ENCODE measurements at regions not wholly inside any gene's neighbourhood (a gene's known extent, or its start where the extent isn't known, plus 50 kb on each side); places are given as distances from the start of the nearest gene placed in this dataset.

DNA sequence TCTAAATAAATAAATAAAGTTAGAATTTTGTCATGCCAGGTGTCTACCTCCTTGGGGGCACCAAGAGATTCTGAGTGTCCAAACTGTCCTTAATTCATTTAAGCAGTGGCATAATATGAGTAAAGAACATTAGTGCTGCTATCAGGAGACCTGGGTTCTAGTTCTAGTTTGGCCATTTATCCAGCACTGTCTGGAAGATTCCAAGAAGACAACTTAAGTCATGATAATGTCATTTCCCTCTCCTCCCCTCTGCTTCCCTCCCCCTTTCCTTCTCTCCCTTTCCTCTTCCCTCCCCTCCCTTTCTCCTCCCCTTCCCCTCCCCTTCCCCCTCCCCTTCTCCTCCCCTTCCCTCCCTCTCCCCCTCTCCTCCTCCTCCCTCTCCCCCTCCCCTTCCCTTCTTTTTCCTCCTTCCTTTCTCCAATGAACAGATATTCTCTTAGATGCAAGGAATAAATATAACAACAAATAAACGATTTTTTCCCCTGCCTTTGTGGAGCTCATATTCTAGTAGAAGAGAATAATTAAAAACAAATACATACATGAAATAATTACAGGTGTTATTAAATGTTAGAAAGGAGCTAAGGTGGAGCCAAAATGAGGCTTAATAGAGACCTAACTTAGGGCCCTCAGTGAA lies 90.8 kb downstream of the NMUR2 start:
- H3K4me2 ChIP-seq (ENCODE audit: low read length), result no peak overlapping the region
- H4K12ac ChIP-seq (ENCODE audit: low read depth, low read length), result no peak overlapping the region
- no peaks in the 10 kb centered on the region for H3K36me3 ChIP-seq (ENCODE audit: control insufficient read depth in 1 of 2, insufficient read depth in 2 of 2, low read length in 2 of 2)
- no peak overlapping the region for H2BK120ac ChIP-seq (ENCODE audit: insufficient read depth, low read length, poor library complexity)
- no peak overlapping the region for H2AFZ ChIP-seq (ENCODE audit: insufficient read depth, low read length, poor library complexity)
- no peak overlapping the region for H4K91ac ChIP-seq (ENCODE audit: low read depth, low read length)
- H3K27ac ChIP-seq (ENCODE audit: low read depth, low read length), result no peak overlapping the region
- H3K79me1 ChIP-seq (ENCODE audit: low read length), result no peaks in the 10 kb centered on the region
- H4K8ac ChIP-seq (ENCODE audit: low read depth, low read length), result no peak overlapping the region
- WGBS (ENCODE audit: extremely low coverage, insufficient coverage, insufficient read length), result no CpG with 5 or more reads among the region's 1 CpG
- H3K23ac ChIP-seq (ENCODE audit: low read length), result no peak overlapping the region
- H3K27me3 ChIP-seq (ENCODE audit: insufficient read depth, low read length), result no peaks in the 10 kb centered on the region
- no peak overlapping the region for H3K18ac ChIP-seq (ENCODE audit: low read length)
- DNase-seq, result no peak
- H2BK5ac ChIP-seq (ENCODE audit: low read depth, low read length, poor library complexity), result no peak overlapping the region
- no peaks in the 10 kb centered on the region for H3K79me2 ChIP-seq (ENCODE audit: control insufficient read depth, insufficient read depth, low read length, poor library complexity)
- no peaks in the 10 kb centered on the region for H3K9me3 ChIP-seq (ENCODE audit: insufficient read depth, low read depth, low read length)
- H3K14ac ChIP-seq (ENCODE audit: low read length), result no peak overlapping the region
- H2AK5ac ChIP-seq (ENCODE audit: low read length), result no peak overlapping the region
- H3K4me1 ChIP-seq (ENCODE audit: control insufficient read depth in 1 of 2, insufficient read depth in 2 of 2, low read length in 2 of 2), result no peaks in the 10 kb centered on the region
- H2BK12ac ChIP-seq (ENCODE audit: low read length), result no peak overlapping the region
- H3K4me3 ChIP-seq (ENCODE audit: low read depth, low read length), result no peak overlapping the region
- H3K4ac ChIP-seq (ENCODE audit: low read depth, low read length), result no peak overlapping the region
- H3K9ac ChIP-seq (ENCODE audit: low read length), result no peak overlapping the region

DNA sequence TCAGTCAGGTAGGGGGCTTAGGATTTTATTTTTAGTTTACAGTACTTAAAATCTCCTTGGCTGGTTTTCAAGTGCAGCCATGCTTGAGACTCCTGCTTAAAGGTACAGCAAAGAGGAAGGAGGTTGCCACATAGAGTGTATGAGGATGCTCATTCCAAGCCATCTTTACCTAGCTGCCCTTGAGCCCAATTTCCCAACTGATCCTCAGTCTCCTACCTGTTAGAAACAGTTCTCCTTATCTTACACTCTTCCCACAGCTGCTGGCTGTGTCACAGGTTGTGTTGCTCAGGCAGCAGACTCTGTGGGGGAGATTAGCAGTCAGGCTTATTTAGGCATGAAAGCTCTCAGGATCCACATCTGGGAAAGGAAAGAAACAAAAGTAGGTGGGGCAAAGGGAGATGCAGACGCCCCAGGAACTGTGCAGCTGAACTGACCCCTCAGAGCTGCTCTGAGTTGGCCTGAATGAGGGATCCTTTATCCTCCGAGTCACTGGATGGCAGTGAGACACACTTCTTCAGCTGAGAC lies 95.1 kb downstream of the NMUR2 start:
- H3K23ac ChIP-seq (ENCODE audit: low read length), result no peak overlapping the region
- WGBS (ENCODE audit: extremely low coverage, insufficient coverage, insufficient read length), result no CpG with 5 or more reads among the region's 2 CpGs
- DNase-seq, result peak; percentile 72 to 80

DNA sequence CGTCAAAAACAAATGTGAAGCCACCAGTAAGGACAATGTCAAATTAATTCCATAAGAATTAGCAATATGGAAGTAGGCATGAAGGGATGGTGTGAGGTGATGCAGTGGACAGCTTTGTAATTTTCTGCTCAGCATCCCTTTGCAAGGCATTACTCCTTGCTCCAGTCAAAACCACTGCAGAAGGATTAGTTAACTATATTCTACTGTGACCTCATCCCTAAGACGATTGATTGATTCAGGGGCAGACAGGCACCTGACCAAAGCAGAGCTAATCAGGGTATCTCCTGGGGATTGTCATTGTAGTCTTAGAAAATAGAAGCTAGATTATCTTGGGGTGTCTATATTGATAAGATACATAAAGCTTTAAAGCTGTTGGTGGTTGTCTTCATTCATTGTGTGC lies 98.7 kb downstream of the NMUR2 start:
- Histone ChIP-seq H3K9me3 (ENCODE audit: insufficient read depth, low read depth, low read length) (no peaks in the 10 kb centered on the region), H2BK12ac (ENCODE audit: low read length) (no peak overlapping the region), H3K36me3 (ENCODE audit: control insufficient read depth in 1 of 2, insufficient read depth in 2 of 2, low read length in 2 of 2) (no peaks in the 10 kb centered on the region), H3K4me3 (ENCODE audit: low read depth, low read length) (no peak overlapping the region), H3K4me2 (ENCODE audit: low read length) (no peak overlapping the region), H2BK120ac (ENCODE audit: insufficient read depth, low read length, poor library complexity) (no peak overlapping the region), H2AK5ac (ENCODE audit: low read length) (no peak overlapping the region), H2AFZ (ENCODE audit: insufficient read depth, low read length, poor library complexity) (no peak overlapping the region), H4K91ac (ENCODE audit: low read depth, low read length) (no peak overlapping the region), H4K8ac (ENCODE audit: low read depth, low read length) (no peak overlapping the region), H3K9ac (ENCODE audit: low read length) (no peak overlapping the region), H3K18ac (ENCODE audit: low read length) (no peak overlapping the region), H3K79me2 (ENCODE audit: control insufficient read depth, insufficient read depth, low read length, poor library complexity) (no peaks in the 10 kb centered on the region), H3K23ac (ENCODE audit: low read length) (no peak overlapping the region), H3K79me1 (ENCODE audit: low read length) (no peaks in the 10 kb centered on the region), H2BK5ac (ENCODE audit: low read depth, low read length, poor library complexity) (no peak overlapping the region), H3K4me1 (ENCODE audit: control insufficient read depth in 1 of 2, insufficient read depth in 2 of 2, low read length in 2 of 2) (no peaks in the 10 kb centered on the region), H3K27ac (ENCODE audit: low read depth, low read length) (no peak overlapping the region), H3K27me3 (ENCODE audit: insufficient read depth, low read length) (no peaks in the 10 kb centered on the region), H4K12ac (ENCODE audit: low read depth, low read length) (no peak overlapping the region), H3K4ac (ENCODE audit: low read depth, low read length) (no peak overlapping the region), H3K14ac (ENCODE audit: low read length) (no peak overlapping the region)
- DNase-seq, result no peak
- WGBS (ENCODE audit: extremely low coverage, insufficient coverage, insufficient read length), result no CpG with 5 or more reads among the region's 2 CpGs

More for the DNA sequence above, 95.1 kb downstream of the NMUR2 start:
- Histone ChIP-seq H3K4me2 (ENCODE audit: low read length) (no peak overlapping the region), H3K27ac (ENCODE audit: low read depth, low read length) (no peak overlapping the region), H4K8ac (ENCODE audit: low read depth, low read length) (no peak overlapping the region), H4K91ac (ENCODE audit: low read depth, low read length) (no peak overlapping the region), H3K4ac (ENCODE audit: low read depth, low read length) (no peak overlapping the region), H3K27me3 (ENCODE audit: insufficient read depth, low read length) (no peaks in the 10 kb centered on the region), H2AK5ac (ENCODE audit: low read length) (no peak overlapping the region), H3K9ac (ENCODE audit: low read length) (no peak overlapping the region), H3K4me1 (ENCODE audit: control insufficient read depth in 1 of 2, insufficient read depth in 2 of 2, low read length in 2 of 2) (no peaks in the 10 kb centered on the region), H3K18ac (ENCODE audit: low read length) (no peak overlapping the region), H2BK5ac (ENCODE audit: low read depth, low read length, poor library complexity) (no peak overlapping the region), H2BK12ac (ENCODE audit: low read length) (no peak overlapping the region), H3K14ac (ENCODE audit: low read length) (no peak overlapping the region), H3K36me3 (ENCODE audit: control insufficient read depth in 1 of 2, insufficient read depth in 2 of 2, low read length in 2 of 2) (no peaks in the 10 kb centered on the region), H2AFZ (ENCODE audit: insufficient read depth, low read length, poor library complexity) (no peak overlapping the region), H2BK120ac (ENCODE audit: insufficient read depth, low read length, poor library complexity) (no peak overlapping the region), H4K12ac (ENCODE audit: low read depth, low read length) (no peak overlapping the region), H3K4me3 (ENCODE audit: low read depth, low read length) (no peak overlapping the region), H3K79me1 (ENCODE audit: low read length) (no peaks in the 10 kb centered on the region), H3K79me2 (ENCODE audit: control insufficient read depth, insufficient read depth, low read length, poor library complexity) (no peaks in the 10 kb centered on the region), H3K9me3 (ENCODE audit: insufficient read depth, low read depth, low read length) (no peaks in the 10 kb centered on the region)

- no peaks in the 10 kb centered on the region for H3K36me3 ChIP-seq (ENCODE audit: control insufficient read depth in 1 of 2, insufficient read depth in 2 of 2, low read length in 2 of 2)
- no peaks in the 10 kb centered on the region for H3K9me3 ChIP-seq (ENCODE audit: insufficient read depth, low read depth, low read length)
- WGBS (ENCODE audit: extremely low coverage, insufficient coverage, insufficient read length), result no CpG with 5 or more reads among the region's 3 CpGs
- H3K4me2 ChIP-seq (ENCODE audit: low read length), result no peak overlapping the region
- H3K27ac ChIP-seq (ENCODE audit: low read depth, low read length), result no peak overlapping the region
- no peak overlapping the region for H2AFZ ChIP-seq (ENCODE audit: insufficient read depth, low read length, poor library complexity)
- H3K4me1 ChIP-seq (ENCODE audit: control insufficient read depth in 1 of 2, insufficient read depth in 2 of 2, low read length in 2 of 2), result no peaks in the 10 kb centered on the region
- no peak overlapping the region for H2BK120ac ChIP-seq (ENCODE audit: insufficient read depth, low read length, poor library complexity)
- no peaks in the 10 kb centered on the region for H3K27me3 ChIP-seq (ENCODE audit: insufficient read depth, low read length)
- H3K23ac ChIP-seq (ENCODE audit: low read length), result no peak overlapping the region
- no peak overlapping the region for H4K8ac ChIP-seq (ENCODE audit: low read depth, low read length)
- H2AK5ac ChIP-seq (ENCODE audit: low read length), result no peak overlapping the region
- no peak overlapping the region for H3K4me3 ChIP-seq (ENCODE audit: low read depth, low read length)
- no peak overlapping the region for H3K18ac ChIP-seq (ENCODE audit: low read length)
- no peak for DNase-seq
- no peak overlapping the region for H3K14ac ChIP-seq (ENCODE audit: low read length)
- no peaks in the 10 kb centered on the region for H3K79me1 ChIP-seq (ENCODE audit: low read length)
- H3K9ac ChIP-seq (ENCODE audit: low read length), result no peak overlapping the region
- no peak overlapping the region for H2BK5ac ChIP-seq (ENCODE audit: low read depth, low read length, poor library complexity)
- H3K4ac ChIP-seq (ENCODE audit: low read depth, low read length), result no peak overlapping the region
- H3K79me2 ChIP-seq (ENCODE audit: control insufficient read depth, insufficient read depth, low read length, poor library complexity), result no peaks in the 10 kb centered on the region
- H4K12ac ChIP-seq (ENCODE audit: low read depth, low read length), result no peak overlapping the region
- H2BK12ac ChIP-seq (ENCODE audit: low read length), result no peak overlapping the region
- H4K91ac ChIP-seq (ENCODE audit: low read depth, low read length), result no peak overlapping the region
These were observed 99.6 kb downstream of the NMUR2 start for GRCh38 chr5:152305525-152305924.

All from trophoblast cell (in vitro differentiated cells and primary cell).